GM19351 (cell line): ENCODE measurements at regions not wholly inside any gene's neighbourhood (a gene's known extent, or its start where the extent isn't known, plus 50 kb on each side); places are given as distances from the start of the nearest gene placed in this dataset.

ENCODE experiments used
- ATAC-seq: cut with Tn5 transposase; IDR thresholded peaks from one replicate; pipeline ENCODE4 v1.9.1; 2021; ENCODE audit warnings: mild to moderate bottlenecking, moderate library complexity; ENCODE audit not compliant: unreplicated experiment

GRCh38 chr6:95142101-95142500 lies 435.2 kb upstream of the MANEA start:
- ATAC-seq: no peak

GRCh38 chr6:95142661-95143335 lies 434.5 kb upstream of the MANEA start:
- ATAC-seq: no peak

- no peak for ATAC-seq
Observed at GRCh38 chr6:95143408-95144180, 433.7 kb upstream of the MANEA start.

DNA sequence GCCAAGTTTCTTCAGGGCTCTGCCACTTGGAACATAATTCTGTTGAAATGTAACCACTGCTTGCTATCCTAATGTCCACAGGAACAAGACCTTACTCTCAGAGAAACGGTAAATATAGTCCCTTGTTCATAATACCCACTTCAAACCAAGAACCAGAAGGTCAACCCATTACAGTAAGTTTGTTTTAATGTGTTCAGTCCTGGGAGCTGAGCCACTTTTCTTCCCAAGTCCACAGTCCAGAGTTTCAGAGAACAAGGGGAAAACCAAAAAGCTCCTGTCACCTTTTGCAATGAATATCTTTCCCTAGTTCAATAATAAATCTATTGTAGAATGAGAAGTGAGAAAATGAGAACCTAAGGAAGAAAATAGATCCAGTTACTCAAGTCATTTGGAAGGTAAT lies 431.9 kb upstream of the MANEA start:
- no peak for ATAC-seq

DNA sequence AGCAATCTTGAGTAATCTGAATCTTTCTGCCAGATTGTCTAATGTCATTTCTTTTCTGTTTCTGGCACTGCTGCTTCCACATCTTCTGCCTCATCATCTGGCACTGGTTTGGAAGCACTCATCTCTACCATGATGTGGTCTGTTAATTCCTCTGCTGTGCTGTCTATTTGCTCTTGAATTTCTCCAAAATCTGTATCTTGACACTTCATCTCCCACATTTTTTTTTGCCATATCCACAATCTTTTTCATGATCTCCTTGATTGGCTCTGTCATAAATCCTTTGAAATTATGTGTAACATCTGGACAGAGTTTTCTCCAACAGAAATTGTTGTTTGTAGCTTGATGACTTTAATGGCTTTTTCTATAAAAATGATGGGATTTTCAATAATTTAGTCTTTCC lies 417.8 kb upstream of the MANEA start:
- ATAC-seq: no peak

GRCh38 chr6:95169775-95170174 lies 407.6 kb upstream of the MANEA start:
- no peak for ATAC-seq

GRCh38 chr6:95175927-95176675 lies 401.2 kb upstream of the MANEA start:
- ATAC-seq: no peak

DNA sequence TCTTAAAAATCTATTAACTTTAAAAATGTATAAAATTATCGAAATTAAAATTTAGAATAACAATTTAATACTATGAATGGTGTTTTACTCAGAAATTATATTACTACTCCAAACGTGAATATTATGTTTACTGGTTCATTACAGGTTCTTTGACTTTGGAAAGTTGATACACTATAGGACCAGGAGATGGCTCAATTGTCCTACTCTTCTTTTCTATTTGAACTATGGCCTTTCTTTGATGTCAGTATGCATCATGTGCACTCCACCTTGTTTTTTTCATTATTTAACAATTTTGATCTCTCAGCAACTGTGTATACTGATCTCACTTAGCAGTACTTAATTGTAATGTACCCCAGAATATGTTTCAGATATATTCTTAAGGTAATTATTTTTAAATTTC lies 391.5 kb upstream of the MANEA start:
- ATAC-seq: no peak

DNA sequence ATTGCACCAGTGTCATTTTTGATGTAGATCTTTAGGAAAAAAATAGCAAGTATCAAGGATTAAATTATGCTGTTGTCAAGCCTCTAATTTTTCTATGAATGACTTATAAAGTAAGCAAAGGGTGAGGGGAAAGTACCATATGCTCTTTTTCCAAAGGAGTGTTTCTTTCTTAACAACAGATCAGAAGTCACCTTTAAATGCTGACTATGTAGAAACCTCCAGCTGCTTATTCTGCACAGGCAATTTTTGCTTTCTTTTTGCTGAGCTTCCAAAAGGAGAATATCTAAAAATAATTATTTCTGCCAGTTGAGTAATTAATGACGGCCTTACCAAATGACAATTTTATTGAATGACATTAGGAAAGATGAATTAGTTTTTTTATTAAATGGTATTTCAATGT lies 390.6 kb upstream of the MANEA start:
- ATAC-seq: no peak

GRCh38 chr6:95197590-95197989 lies 379.7 kb upstream of the MANEA start:
- ATAC-seq: no peak

- ATAC-seq: peak; percentile 98
Observed at GRCh38 chr6:95203153-95203754, 374.1 kb upstream of the MANEA start.

DNA sequence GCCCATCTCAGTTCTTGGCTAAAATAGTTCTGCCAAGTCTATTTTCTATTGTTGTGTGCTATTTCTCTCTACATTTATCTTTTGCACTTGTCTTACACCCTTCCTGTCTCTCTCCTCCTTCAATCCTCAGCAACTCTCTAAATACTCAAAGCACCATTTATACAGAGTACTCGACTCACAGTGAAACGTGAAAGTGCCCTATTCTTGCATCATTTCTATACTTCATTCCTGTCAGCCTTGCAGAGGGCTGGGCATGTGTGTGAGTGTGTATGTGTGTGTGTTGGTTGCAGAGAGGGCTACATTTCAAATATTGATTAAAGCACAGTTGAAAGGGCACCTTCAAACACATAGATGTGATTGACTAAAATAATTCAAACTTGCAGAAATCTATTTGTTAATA lies 373.2 kb upstream of the MANEA start:
- no peak for ATAC-seq

GRCh38 chr6:95208621-95209020 lies 368.7 kb upstream of the MANEA start:
- ATAC-seq: no peak

DNA sequence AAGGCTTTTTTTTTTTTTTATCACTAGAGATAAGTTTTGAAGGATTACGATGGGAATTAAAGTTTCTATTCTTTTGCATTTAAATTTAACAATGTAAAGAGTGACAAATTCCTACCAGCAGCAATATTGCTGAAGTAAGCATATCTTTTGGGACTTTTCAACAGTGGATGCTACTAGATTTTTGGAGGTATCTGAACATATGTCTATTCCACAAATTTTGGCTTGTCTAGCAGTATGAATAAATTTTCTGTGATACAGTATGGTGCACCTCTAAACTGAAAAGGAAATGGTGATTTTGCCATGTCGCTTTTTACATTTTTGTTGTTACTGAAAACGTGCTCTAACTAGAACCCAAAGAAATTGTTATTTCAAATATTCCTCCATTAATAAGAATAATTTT lies 368.3 kb upstream of the MANEA start:
- ATAC-seq: no peak

DNA sequence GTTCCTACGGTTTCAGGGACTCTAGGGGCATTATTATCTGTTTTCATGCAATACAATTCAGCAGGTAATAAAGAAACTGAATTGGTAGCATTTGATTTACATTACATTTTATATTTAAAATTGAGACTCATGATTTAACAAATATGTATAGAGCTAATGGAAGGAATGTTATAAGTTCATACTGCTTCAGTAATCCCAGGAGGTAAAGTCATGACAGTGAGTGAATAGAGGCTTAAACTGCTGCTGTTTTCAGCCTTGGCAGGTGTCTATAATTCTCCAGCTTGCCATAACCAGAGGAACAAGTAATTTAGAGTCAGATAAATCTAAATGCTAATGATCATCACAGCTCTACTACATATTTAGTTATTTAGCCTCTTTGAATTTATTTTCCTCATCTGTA lies 360.8 kb upstream of the MANEA start:
- no peak for ATAC-seq

- no peak for ATAC-seq
Observed at GRCh38 chr6:95227351-95227750, 350.0 kb upstream of the MANEA start.

DNA sequence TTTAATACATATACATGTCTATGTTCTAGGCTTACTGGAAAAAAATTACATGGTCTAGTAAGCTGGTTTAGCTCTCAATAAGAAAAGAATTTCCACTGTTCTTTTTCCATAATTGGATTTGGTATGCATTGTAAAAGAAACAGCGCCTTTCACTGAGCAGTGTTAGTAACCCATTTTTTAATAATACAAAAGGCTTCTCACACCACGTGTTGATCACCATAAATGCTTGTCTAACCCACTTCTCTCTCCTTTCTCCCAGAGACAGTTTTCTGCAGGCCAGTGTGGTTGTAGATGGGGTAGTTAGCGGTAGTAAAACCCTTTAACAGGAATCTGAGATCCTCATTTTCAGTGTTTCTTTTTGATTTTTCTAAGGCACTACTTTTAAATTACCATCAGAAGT lies 348.7 kb upstream of the MANEA start:
- no peak for ATAC-seq

DNA sequence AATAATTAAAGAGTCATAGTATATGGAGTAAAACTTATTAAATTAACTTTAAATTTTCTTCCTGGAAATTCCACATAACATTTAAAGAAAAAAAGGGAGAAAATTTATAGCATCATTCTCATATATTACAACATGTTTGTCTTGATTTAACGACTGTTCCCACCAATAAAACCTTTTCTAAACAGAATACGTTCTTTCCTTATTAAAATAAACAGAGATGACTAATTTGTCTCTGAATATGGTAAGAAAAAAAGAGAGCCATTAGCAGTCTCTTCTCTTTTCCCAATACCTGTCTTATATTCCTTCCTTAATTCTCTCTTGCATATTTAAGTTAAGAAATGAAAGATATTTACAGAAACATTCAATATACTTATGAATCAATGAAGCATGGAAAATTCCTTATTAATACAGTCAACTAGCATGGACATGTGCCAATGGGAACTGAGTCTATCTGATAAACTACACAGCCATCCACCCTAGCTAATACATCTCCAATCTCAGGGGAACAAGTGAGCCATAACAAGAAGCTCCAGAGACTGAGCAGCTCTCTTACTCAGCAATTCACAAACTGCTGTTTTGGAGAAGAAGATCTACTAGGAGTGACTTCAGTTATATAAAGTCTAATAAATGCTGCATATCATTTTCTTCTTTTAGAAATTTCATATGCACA lies 347.1 kb upstream of the MANEA start:
- no peak for ATAC-seq

GRCh38 chr6:95231416-95231815 lies 345.9 kb upstream of the MANEA start:
- no peak for ATAC-seq

GRCh38 chr6:95232446-95232845 lies 344.9 kb upstream of the MANEA start:
- no peak for ATAC-seq

DNA sequence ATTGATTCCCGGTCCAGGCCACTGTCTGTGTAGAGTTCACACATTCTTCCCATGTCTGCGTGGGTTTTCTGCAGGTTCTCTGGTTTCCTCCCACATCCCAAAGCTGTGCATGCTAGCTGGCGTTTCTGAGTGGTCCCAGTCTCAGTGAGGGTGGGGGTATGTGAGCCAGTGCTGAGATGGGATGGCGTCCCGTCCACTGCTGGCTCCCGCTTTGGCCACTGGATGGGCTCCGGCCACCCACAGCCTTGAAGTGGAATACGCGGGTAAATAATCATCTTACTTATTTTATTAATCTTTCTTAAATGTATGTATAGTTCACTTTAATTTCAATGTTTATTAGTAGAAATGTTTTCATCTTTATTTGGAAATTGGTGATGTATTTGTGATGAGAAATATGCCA lies 343.5 kb upstream of the MANEA start:
- no peak for ATAC-seq
